ENCODE measurements at regions not wholly inside any gene's neighbourhood (a gene's known extent, or its start where the extent isn't known, plus 50 kb on each side); places are given as distances from the start of the nearest gene placed in this dataset.

- H3K4me1 ChIP-seq: no peaks in the 10 kb centered on the region
- H3K27ac ChIP-seq: no peak overlapping the region
- H3K36me3 ChIP-seq: no peaks in the 10 kb centered on the region
- TF ChIP-seq CTCF (IDR thresholded peaks at IDR 0.05): no peak
- ATAC-seq (no peak), DNase-seq (no peak)
- H3K4me3 ChIP-seq: no peak overlapping the region
- H3K27me3 ChIP-seq: peaks cover 5% of the 10 kb centered on the region
- intact Hi-C loops (cut with DNase I): no loop called here
- no peaks in the 10 kb centered on the region for H3K9me3 ChIP-seq
These were observed 327.3 kb downstream of the NXPE2 start for GRCh38 chr11:115005663-115006062.

- Histone ChIP-seq H3K9me3 (no peaks in the 10 kb centered on the region), H3K4me1 (no peaks in the 10 kb centered on the region), H3K27ac (no peak overlapping the region), H3K4me3 (no peak overlapping the region), H3K27me3 (no peaks in the 10 kb centered on the region), H3K36me3 (no peaks in the 10 kb centered on the region)
- TF ChIP-seq CTCF (IDR thresholded peaks at IDR 0.05): no peak
- intact Hi-C loops (cut with DNase I): no loop called here
- no peak for DNase-seq
- ATAC-seq: no peak
These were observed 329.5 kb downstream of the NXPE2 start for GRCh38 chr11:115007851-115008250.

GRCh38 chr11:115008799-115009198 is 330.5 kb downstream of the NXPE2 start:
- Histone ChIP-seq H3K36me3 (no peaks in the 10 kb centered on the region), H3K4me3 (no peak overlapping the region), H3K27me3 (no peaks in the 10 kb centered on the region), H3K27ac (no peak overlapping the region), H3K4me1 (no peaks in the 10 kb centered on the region), H3K9me3 (no peaks in the 10 kb centered on the region)
- ATAC-seq (no peak), DNase-seq (no peak)
- intact Hi-C loops (cut with DNase I): no loop called here
- no peak for TF ChIP-seq CTCF (IDR thresholded peaks at IDR 0.05)

- no peak for ATAC-seq
- intact Hi-C loops (cut with DNase I): no loop called here
These were observed 339.2 kb downstream of the NXPE2 start for GRCh38 chr11:115017529-115017928.

GRCh38 chr11:115030166-115030565 is 351.8 kb downstream of the NXPE2 start:
- no peaks in the 10 kb centered on the region for H3K4me1 ChIP-seq
- no peaks in the 10 kb centered on the region for H3K9me3 ChIP-seq
- DNase-seq (no peak), ATAC-seq (no peak)
- TF ChIP-seq CTCF (IDR thresholded peaks at IDR 0.05): no peak
- no peak overlapping the region for H3K27ac ChIP-seq
- no peak overlapping the region for H3K4me3 ChIP-seq
- no peaks in the 10 kb centered on the region for H3K36me3 ChIP-seq
- no peaks in the 10 kb centered on the region for H3K27me3 ChIP-seq
- intact Hi-C loops (cut with DNase I): no loop called here

More at GRCh38 chr11:115017529-115017928, 339.2 kb downstream of the NXPE2 start:
- Histone ChIP-seq H3K9me3 (no peaks in the 10 kb centered on the region), H3K36me3 (no peaks in the 10 kb centered on the region), H3K4me3 (no peak overlapping the region), H3K4me1 (no peaks in the 10 kb centered on the region), H3K27me3 (no peaks in the 10 kb centered on the region), H3K27ac (no peak overlapping the region)
- no peak for TF ChIP-seq CTCF (IDR thresholded peaks at IDR 0.05)
- DNase-seq: no peak
